ENCODE measurements at regions not wholly inside any gene's neighbourhood (a gene's known extent, or its start where the extent isn't known, plus 50 kb on each side); places are given as distances from the start of the nearest gene placed in this dataset.

- Histone ChIP-seq H3K27me3 (peaks cover 0 to 3% of the 10 kb centered on the region in 2 donors), H3K4me1 (no peaks in the 10 kb centered on the region), H3K4me3 (no peak overlapping the region), H3K36me3 (no peaks in the 10 kb centered on the region), H3K9me3 (no peaks in the 10 kb centered on the region), H3K27ac (no peak overlapping the region)
- TF ChIP-seq EP300 (IDR thresholded peaks at IDR 0.05) (no peak), POLR2A (IDR thresholded peaks at IDR 0.05) (no peak), CTCF (IDR thresholded peaks at IDR 0.05) (no peak)
- no peak for DNase-seq (ENCODE audit: low spot score in 2 of 2)
- 63 to 67% methylated on average over 12 of the region's 12 CpGs for WGBS, 2 donors
Observed at GRCh38 chr1:30637183-30637980, 86.0 kb downstream of the MATN1 start.

- 86 to 87% methylated on average over 5 of the region's 5 CpGs for whole genome bisulfite sequencing, 2 donors
- no peaks in the 10 kb centered on the region for H3K4me1 ChIP-seq
- H3K36me3 ChIP-seq, result no peaks in the 10 kb centered on the region
- no peak for DNase-seq (ENCODE audit: low spot score in 2 of 2)
- no peak overlapping the region for H3K4me3 ChIP-seq
- no peaks in the 10 kb centered on the region for H3K27me3 ChIP-seq
- H3K27ac ChIP-seq, result no peak overlapping the region
- TF ChIP-seq EP300 (IDR thresholded peaks at IDR 0.05) (no peak), POLR2A (IDR thresholded peaks at IDR 0.05) (no peak), CTCF (IDR thresholded peaks at IDR 0.05) (no peak)
- no peaks in the 10 kb centered on the region for H3K9me3 ChIP-seq
Observed at GRCh38 chr1:30636621-30637020, 86.8 kb downstream of the MATN1 start.

DNA sequence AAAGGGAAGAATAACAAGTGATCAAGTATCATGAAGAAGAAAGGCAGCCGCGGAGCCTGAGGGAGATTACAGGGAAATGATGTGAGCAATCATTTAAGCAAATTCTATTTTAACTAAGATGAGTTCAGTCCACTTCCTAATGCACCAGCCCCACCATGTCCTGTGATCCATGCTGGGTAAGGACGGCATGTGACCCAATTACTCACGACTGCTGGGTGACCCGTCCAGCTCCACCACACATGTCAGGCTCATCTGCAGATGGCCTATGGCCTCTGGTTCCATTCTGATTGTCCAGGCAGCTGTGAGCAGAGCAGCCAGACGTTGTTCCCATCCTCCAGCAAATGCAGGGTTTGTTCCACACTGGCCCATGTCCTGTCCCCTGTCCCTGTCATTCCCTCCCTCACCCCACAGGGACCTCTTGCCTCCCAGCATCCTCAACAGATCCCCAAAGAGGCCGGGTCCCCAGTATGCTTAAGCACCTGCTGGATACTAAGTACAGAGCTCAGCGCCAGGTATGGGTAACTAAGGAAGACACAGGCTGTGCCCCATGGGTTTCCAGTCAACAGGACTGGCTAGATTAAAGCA, 87.9 kb downstream of the MATN1 start:
- Histone ChIP-seq H3K9me3 (no peaks in the 10 kb centered on the region), H3K36me3 (no peaks in the 10 kb centered on the region), H3K27me3 (no peaks in the 10 kb centered on the region), H3K4me3 (no peak overlapping the region), H3K27ac (no peak overlapping the region), H3K4me1 (no peaks in the 10 kb centered on the region)
- TF ChIP-seq EP300 (IDR thresholded peaks at IDR 0.05) (no peak), CTCF (IDR thresholded peaks at IDR 0.05) (no peak)
- 58 to 61% methylated on average over 8 of the region's 8 CpGs for WGBS, 2 donors
- DNase-seq (ENCODE audit: low spot score in 2 of 2), result no peak

DNA sequence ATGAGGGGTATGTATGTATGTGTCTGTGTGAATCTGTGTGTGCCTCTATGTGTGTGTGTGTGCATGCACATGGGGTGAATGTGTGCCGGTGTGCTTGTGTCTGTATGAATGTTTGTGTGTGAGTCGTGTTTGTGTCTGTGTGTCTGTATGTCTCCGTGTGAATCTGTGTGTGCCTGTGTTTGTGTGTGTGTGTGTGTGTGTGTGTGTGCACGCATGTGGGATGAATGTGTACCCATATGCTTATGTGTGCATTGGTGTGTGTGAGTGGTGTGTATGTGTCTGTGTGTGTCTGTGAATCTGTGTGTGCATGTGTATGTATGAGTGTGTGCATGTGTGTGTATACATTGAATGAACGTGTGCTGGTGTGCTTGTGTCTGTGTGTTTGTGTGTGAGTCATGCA, 88.9 kb downstream of the MATN1 start:
- TF ChIP-seq EP300 (IDR thresholded peaks at IDR 0.05), result no peak
- Histone ChIP-seq H3K4me1 (no peaks in the 10 kb centered on the region), H3K36me3 (no peaks in the 10 kb centered on the region), H3K9me3 (no peaks in the 10 kb centered on the region), H3K27ac (no peak overlapping the region), H3K27me3 (no peaks in the 10 kb centered on the region), H3K4me3 (no peak overlapping the region)
- WGBS, 2 donors, result 90 to 92% methylated on average over 5 of the region's 5 CpGs
- DNase-seq (ENCODE audit: low spot score in 2 of 2), result no peak

GRCh38 chr1:30633294-30633693, 90.1 kb downstream of the MATN1 start:
- Histone ChIP-seq H3K27me3 (no peaks in the 10 kb centered on the region), H3K4me1 (no peaks in the 10 kb centered on the region), H3K36me3 (no peaks in the 10 kb centered on the region), H3K9me3 (no peaks in the 10 kb centered on the region), H3K4me3 (no peak overlapping the region), H3K27ac (no peak overlapping the region)
- no peak for TF ChIP-seq POLR2A (IDR thresholded peaks at IDR 0.05)
- TF ChIP-seq EP300 (IDR thresholded peaks at IDR 0.05), result no peak
- no peak for TF ChIP-seq CTCF (IDR thresholded peaks at IDR 0.05)
- WGBS, 2 donors, result 87 to 95% methylated on average over 4 of the region's 4 CpGs
- no peak for DNase-seq (ENCODE audit: low spot score in 2 of 2)
